KMS-11 (cell line): ENCODE measurements at regions not wholly inside any gene's neighbourhood (a gene's known extent, or its start where the extent isn't known, plus 50 kb on each side); places are given as distances from the start of the nearest gene placed in this dataset.

Experiments used
- H2AFZ ChIP-seq: fragments of 200-600 bp; sonication (generic); 2 replicates; pipeline ENCODE4 v1.6.1; 2016; ENCODE audit warnings: antibody characterized with exemption, mixed run types, low read depth
- H3K27ac ChIP-seq: fragments of 200-600 bp; sonication (generic); 2 replicates; pipeline ENCODE4 v1.6.1; 2016; ENCODE audit warnings: mild to moderate bottlenecking, mixed run types
- H3K27me3 ChIP-seq: fragments of 200-600 bp; sonication (generic); 2 replicates; pipeline ENCODE4 v1.6.1; 2017; ENCODE audit warnings: mild to moderate bottlenecking, low read depth, mixed run types, moderate library complexity; ENCODE audit not compliant: insufficient read depth
- H3K36me3 ChIP-seq: fragments of 200-600 bp; sonication (generic); 2 replicates; pipeline ENCODE4 v1.6.1; 2017; ENCODE audit warnings: mild to moderate bottlenecking, mixed run types; ENCODE audit not compliant: insufficient read depth
- H3K4me1 ChIP-seq: fragments of 200-600 bp; sonication (generic); 2 replicates; pipeline ENCODE4 v1.6.1; 2016; ENCODE audit warnings: mild to moderate bottlenecking, low read depth, mixed run types; ENCODE audit not compliant: poor library complexity, severe bottlenecking
- H3K4me2 ChIP-seq: fragments of 200-600 bp; sonication (generic); 2 replicates; pipeline ENCODE4 v1.7.0; 2016; ENCODE audit warnings: mild to moderate bottlenecking, mixed run types
- H3K4me3 ChIP-seq: fragments of 200-600 bp; sonication (generic); IDR thresholded peaks from 2 replicates; pipeline ENCODE4 v1.6.1; 2017; ENCODE audit warnings: low read depth, low read length, mixed read lengths; ENCODE audit not compliant: insufficient read depth
- H3K79me2 ChIP-seq: fragments of 200-600 bp; sonication (generic); 2 replicates; pipeline ENCODE4 v1.6.1; 2016; ENCODE audit warnings: low read depth, mixed run types; ENCODE audit not compliant: insufficient read depth
- H3K9ac ChIP-seq: fragments of 200-600 bp; sonication (generic); 2 replicates; pipeline ENCODE4 v1.6.1; 2016; ENCODE audit warnings: mild to moderate bottlenecking, mixed run types
- H4K20me1 ChIP-seq: fragments of 200-600 bp; sonication (generic); 2 replicates; pipeline ENCODE4 v1.6.1; 2016; ENCODE audit warnings: mild to moderate bottlenecking, mixed run types; ENCODE audit not compliant: insufficient read depth
- TF ChIP-seq, protein P1 (sequence below): fragments of 200-600 bp; sonication (generic); conservative IDR thresholded peaks from 2 replicates; pipeline ENCODE4 v1.6.1; 2017; ENCODE audit warnings: low read depth, mild to moderate bottlenecking, antibody characterized with exemption, low read length, moderate library complexity, mixed read lengths

DNA sequence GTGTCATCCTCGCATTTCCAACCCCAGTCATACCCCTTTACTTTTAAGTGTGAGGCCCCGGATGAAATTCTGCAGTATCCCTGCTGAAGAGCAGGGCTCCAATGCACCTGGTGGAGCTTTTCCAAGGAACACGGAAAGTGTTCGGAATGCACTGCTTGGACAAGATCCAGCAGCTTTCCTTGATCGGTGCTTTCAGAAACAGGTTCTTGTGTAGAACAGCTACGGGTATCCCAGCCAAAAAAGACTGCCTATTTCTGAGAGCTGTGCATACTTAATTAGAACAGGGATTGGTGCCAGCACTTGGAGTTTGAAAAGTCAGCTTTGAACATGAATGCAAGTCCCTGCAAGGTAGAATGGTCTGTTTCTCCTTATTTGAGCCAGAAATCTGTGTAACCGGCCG lies 87.2 kb upstream of the C1QTNF9B start:
- H3K79me2 ChIP-seq, result no peaks in the 10 kb centered on the region
- TF ChIP-seq, protein P1, sequence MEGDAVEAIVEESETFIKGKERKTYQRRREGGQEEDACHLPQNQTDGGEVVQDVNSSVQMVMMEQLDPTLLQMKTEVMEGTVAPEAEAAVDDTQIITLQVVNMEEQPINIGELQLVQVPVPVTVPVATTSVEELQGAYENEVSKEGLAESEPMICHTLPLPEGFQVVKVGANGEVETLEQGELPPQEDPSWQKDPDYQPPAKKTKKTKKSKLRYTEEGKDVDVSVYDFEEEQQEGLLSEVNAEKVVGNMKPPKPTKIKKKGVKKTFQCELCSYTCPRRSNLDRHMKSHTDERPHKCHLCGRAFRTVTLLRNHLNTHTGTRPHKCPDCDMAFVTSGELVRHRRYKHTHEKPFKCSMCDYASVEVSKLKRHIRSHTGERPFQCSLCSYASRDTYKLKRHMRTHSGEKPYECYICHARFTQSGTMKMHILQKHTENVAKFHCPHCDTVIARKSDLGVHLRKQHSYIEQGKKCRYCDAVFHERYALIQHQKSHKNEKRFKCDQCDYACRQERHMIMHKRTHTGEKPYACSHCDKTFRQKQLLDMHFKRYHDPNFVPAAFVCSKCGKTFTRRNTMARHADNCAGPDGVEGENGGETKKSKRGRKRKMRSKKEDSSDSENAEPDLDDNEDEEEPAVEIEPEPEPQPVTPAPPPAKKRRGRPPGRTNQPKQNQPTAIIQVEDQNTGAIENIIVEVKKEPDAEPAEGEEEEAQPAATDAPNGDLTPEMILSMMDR, result no peak
- no peak overlapping the region for H3K4me3 ChIP-seq
- H3K36me3 ChIP-seq, result no peaks in the 10 kb centered on the region
- no peak overlapping the region for H3K9ac ChIP-seq
- no peaks in the 10 kb centered on the region for H4K20me1 ChIP-seq
- no peaks in the 10 kb centered on the region for H3K27me3 ChIP-seq
- H3K27ac ChIP-seq, result no peak overlapping the region
- H3K4me2 ChIP-seq, result no peak overlapping the region
- peaks cover 3% of the 10 kb centered on the region for H3K4me1 ChIP-seq
- no peak overlapping the region for H2AFZ ChIP-seq

GRCh38 chr13:23985060-23985459 lies 87.8 kb upstream of the C1QTNF9B start:
- H3K4me3 ChIP-seq, result no peak overlapping the region

GRCh38 chr13:23985839-23986238 lies 88.5 kb upstream of the C1QTNF9B start:
- H4K20me1 ChIP-seq, result no peaks in the 10 kb centered on the region
- H3K36me3 ChIP-seq, result no peaks in the 10 kb centered on the region
- H3K4me3 ChIP-seq, result no peak overlapping the region
- no peak overlapping the region for H2AFZ ChIP-seq
- no peak overlapping the region for H3K9ac ChIP-seq
- no peak overlapping the region for H3K27ac ChIP-seq
- no peaks in the 10 kb centered on the region for H3K4me1 ChIP-seq
- TF ChIP-seq, protein P1, result no peak
- H3K79me2 ChIP-seq, result no peaks in the 10 kb centered on the region
- no peaks in the 10 kb centered on the region for H3K27me3 ChIP-seq
- H3K4me2 ChIP-seq, result no peak overlapping the region

More at GRCh38 chr13:23985060-23985459, 87.8 kb upstream of the C1QTNF9B start:
- H4K20me1 ChIP-seq, result no peaks in the 10 kb centered on the region
- H3K4me1 ChIP-seq, result peaks cover 3% of the 10 kb centered on the region
- no peak overlapping the region for H3K9ac ChIP-seq
- H3K4me2 ChIP-seq, result no peak overlapping the region
- no peaks in the 10 kb centered on the region for H3K36me3 ChIP-seq
- TF ChIP-seq, protein P1, result no peak
- H3K27me3 ChIP-seq, result no peaks in the 10 kb centered on the region
- no peak overlapping the region for H3K27ac ChIP-seq
- H2AFZ ChIP-seq, result no peak overlapping the region
- H3K79me2 ChIP-seq, result no peaks in the 10 kb centered on the region

- H3K9ac ChIP-seq, result no peak overlapping the region
- H3K79me2 ChIP-seq, result no peaks in the 10 kb centered on the region
- no peak overlapping the region for H3K4me2 ChIP-seq
- H3K27ac ChIP-seq, result no peak overlapping the region
- H3K4me1 ChIP-seq, result no peaks in the 10 kb centered on the region
- H3K27me3 ChIP-seq, result no peaks in the 10 kb centered on the region
- H2AFZ ChIP-seq, result no peak overlapping the region
- no peaks in the 10 kb centered on the region for H4K20me1 ChIP-seq
- TF ChIP-seq, protein P1, result no peak
- H3K36me3 ChIP-seq, result no peaks in the 10 kb centered on the region
- no peak overlapping the region for H3K4me3 ChIP-seq
Observed at GRCh38 chr13:23986619-23987018, 89.3 kb upstream of the C1QTNF9B start.
